Stomach (tissue), 8 donors: ENCODE measurements at regions not wholly inside any gene's neighbourhood (a gene's known extent, or its start where the extent isn't known, plus 50 kb on each side); places are given as distances from the start of the nearest gene placed in this dataset.

Experiments used
- DNase-seq, 2 donors: peaks; one replicate each; pipeline versions ENCODE4 v3.0.0 to v3.0.0-alpha.2; 2013 to 2019
- H3K27ac ChIP-seq, 5 donors: fragments of 200-600 bp in 4 of 5; sonication (generic) in 4 of 5; one replicate each; pipeline ENCODE4 v1.5.1; 2013 to 2019; ENCODE audit warnings: mild to moderate bottlenecking in 1 of 5, moderate library complexity in 1 of 5
- H3K27me3 ChIP-seq, 3 donors: fragments of 200-600 bp; sonication (generic); one replicate each; pipeline ENCODE4 v1.5.1; 2017 to 2019; ENCODE audit warnings: mixed run types in 1 of 3
- H3K36me3 ChIP-seq, 4 donors: fragments of 200-600 bp; sonication (generic); 1 replicate in 3 of 4; 2 replicates in 1 of 4; pipeline ENCODE4 v1.5.1; 2016 to 2019
- H3K4me1 ChIP-seq, 4 donors: fragments of 200-600 bp; sonication (generic); one replicate each; pipeline ENCODE4 v1.5.1; 2016 to 2019
- H3K4me3 ChIP-seq, 4 donors: fragments of 200-600 bp; sonication (generic) in 3 of 4; one replicate each; pipeline ENCODE4 v1.5.1; 2016 to 2019; ENCODE audit warnings: mild to moderate bottlenecking in 1 of 4
- H3K9me3 ChIP-seq, 4 donors: fragments of 200-600 bp; sonication (generic); one replicate each; pipeline ENCODE4 v1.5.1; 2016 to 2019
- EP300 ChIP-seq: sonication (generic); formaldehyde crosslinking; IDR thresholded peaks from one replicate; pipeline ENCODE4 v1.6.1; 2017; ENCODE audit warnings: antibody characterized with exemption
- POLR2A ChIP-seq, 4 donors: fragments of 450-650 bp; IDR thresholded peaks; one replicate each; pipeline ENCODE4 v1.6.1; 2016; ENCODE audit warnings: antibody characterized with exemption in 4 of 4, control low read depth in 2 of 4, mild to moderate bottlenecking in 1 of 4, moderate library complexity in 1 of 4
- POLR2AphosphoS5 ChIP-seq, 3 donors: sonication (generic); formaldehyde crosslinking; IDR thresholded peaks; one replicate each; pipeline ENCODE4 v1.6.1; 2016; ENCODE audit warnings: antibody characterized with exemption in 3 of 3
- WGBS, 5 donors: extraction: QIAGEN DNeasy Blood & Tissue Kit in 3 of 5; methylation state at CpG; one replicate each; pipeline versions ENCODE4 v1.1.5 to v1.1.7; 2013 to 2018; 5-methylcytosine and 5-hydroxymethylcytosine counted together
- intact Hi-C: fragments of 100-400 bp; cut with DNase I; formaldehyde crosslinking; loops from one replicate; pipeline ENCODE4 v1.15.1; 2023; ENCODE audit warnings: low total_unique reads
- TF ChIP-seq, protein P1 (sequence below), 7 experiments: fragments of 450-650 bp in 4 of 7; fragments of 200-600 bp in 3 of 7; sonication (generic) in 3 of 7; IDR thresholded peaks; one replicate each; pipeline ENCODE4 v1.5.1; 2016 to 2019; ENCODE audit warnings: antibody characterized with exemption in 7 of 7, control low read depth in 2 of 7, mild to moderate bottlenecking in 1 of 7
- donor health status: healthy with polysubstance abuse.
- donor health status: Bipolar disorder and iron deficiency.
- donor health status: healthy.

DNA sequence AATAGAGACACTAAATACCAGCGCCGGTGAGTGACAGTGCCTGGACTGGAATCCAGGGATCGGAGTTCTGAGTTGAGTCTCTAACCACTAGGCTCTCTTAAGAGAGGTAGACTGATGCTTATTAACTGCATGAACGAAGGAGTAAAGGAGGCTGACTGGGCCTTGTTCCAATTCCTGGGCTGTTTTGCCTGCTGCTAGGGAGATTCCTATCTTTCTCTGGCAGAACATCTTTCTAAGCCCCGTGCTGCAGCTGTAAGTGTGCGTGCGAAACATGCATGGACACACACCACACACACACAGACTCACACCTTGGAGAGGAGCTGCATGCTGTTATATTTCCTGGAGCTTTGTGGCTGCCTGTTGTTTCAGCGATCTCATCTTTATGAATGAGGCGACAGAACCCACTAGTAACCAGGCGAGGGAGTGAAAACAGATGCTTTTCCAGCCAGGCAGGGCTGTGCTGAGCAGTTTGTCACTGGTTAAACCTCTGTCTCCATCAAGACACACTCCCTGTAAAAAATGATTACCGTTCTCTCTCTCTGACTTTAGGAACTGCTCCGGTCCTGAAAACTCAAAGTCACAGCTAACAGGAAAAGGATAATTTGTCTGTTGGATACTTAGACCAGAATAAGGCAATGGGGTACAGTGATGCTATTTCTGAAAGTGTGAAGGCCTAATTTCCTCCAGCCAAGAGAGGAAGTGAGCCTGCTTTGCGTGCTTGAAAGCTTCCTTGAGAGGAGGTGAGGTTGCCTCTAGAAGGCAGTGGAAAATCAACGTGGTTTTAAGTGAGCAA lies 157.4 kb upstream of the ZNF217 start:
- peak overlapping the region; percentile 10 to 76 (median 71) for H3K27ac ChIP-seq
- H3K36me3 ChIP-seq, result no peaks in the 10 kb centered on the region
- 46 to 65% (median 56%) methylated on average over 14 of the region's 14 CpGs for WGBS, 5 donors
- intact Hi-C loops, result no loop called here
- peaks cover 13 to 40% (median 27%) of the 10 kb centered on the region in 4 donors for H3K4me1 ChIP-seq
- peak; percentile 25 to 83 for DNase-seq
- no peaks in the 10 kb centered on the region for H3K27me3 ChIP-seq
- no peaks in the 10 kb centered on the region for H3K9me3 ChIP-seq
- no peak overlapping the region for H3K4me3 ChIP-seq
- TF ChIP-seq, protein P1, sequence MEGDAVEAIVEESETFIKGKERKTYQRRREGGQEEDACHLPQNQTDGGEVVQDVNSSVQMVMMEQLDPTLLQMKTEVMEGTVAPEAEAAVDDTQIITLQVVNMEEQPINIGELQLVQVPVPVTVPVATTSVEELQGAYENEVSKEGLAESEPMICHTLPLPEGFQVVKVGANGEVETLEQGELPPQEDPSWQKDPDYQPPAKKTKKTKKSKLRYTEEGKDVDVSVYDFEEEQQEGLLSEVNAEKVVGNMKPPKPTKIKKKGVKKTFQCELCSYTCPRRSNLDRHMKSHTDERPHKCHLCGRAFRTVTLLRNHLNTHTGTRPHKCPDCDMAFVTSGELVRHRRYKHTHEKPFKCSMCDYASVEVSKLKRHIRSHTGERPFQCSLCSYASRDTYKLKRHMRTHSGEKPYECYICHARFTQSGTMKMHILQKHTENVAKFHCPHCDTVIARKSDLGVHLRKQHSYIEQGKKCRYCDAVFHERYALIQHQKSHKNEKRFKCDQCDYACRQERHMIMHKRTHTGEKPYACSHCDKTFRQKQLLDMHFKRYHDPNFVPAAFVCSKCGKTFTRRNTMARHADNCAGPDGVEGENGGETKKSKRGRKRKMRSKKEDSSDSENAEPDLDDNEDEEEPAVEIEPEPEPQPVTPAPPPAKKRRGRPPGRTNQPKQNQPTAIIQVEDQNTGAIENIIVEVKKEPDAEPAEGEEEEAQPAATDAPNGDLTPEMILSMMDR (IDR thresholded peaks at IDR 0.05), result no peak
- TF ChIP-seq EP300, result no peak
- TF ChIP-seq POLR2A (IDR thresholded peaks at IDR 0.05), result no peak
- no peak for TF ChIP-seq POLR2AphosphoS5 (IDR thresholded peaks at IDR 0.05)

DNA sequence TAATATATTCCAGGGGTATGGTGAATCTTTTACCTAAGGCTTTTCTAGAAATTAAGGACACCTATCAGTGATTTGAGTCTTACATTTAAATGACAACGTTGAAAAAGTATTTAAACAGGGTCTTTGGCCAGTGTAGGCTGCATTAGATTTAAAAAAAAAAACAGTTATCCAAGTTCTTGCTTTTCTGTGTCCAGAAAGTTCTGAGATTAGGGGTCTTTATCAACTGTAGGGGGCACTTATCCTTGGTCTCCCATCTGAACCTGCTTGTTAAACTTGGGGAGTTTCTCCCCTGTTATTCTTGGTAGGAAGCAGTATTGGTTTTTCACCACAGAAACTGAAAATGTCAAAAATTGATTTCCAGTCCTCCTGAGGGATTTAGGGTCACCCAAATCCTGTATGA lies 155.9 kb upstream of the ZNF217 start:
- TF ChIP-seq POLR2A (IDR thresholded peaks at IDR 0.05) (no peak), POLR2AphosphoS5 (IDR thresholded peaks at IDR 0.05) (no peak), EP300 (no peak)
- TF ChIP-seq, protein P1 (IDR thresholded peaks at IDR 0.05), result no peak
- Histone ChIP-seq H3K27me3 (no peaks in the 10 kb centered on the region), H3K9me3 (no peaks in the 10 kb centered on the region), H3K27ac (no peak overlapping the region), H3K4me1 (peaks cover 13 to 38% (median 24%) of the 10 kb centered on the region in 4 donors), H3K36me3 (no peaks in the 10 kb centered on the region), H3K4me3 (no peak overlapping the region)
- DNase-seq, result no peak
- intact Hi-C loops, result no loop called here
- whole genome bisulfite sequencing, 5 donors, result 43 to 50% (median 49%) methylated on average over 1 of the region's 1 CpG

DNA sequence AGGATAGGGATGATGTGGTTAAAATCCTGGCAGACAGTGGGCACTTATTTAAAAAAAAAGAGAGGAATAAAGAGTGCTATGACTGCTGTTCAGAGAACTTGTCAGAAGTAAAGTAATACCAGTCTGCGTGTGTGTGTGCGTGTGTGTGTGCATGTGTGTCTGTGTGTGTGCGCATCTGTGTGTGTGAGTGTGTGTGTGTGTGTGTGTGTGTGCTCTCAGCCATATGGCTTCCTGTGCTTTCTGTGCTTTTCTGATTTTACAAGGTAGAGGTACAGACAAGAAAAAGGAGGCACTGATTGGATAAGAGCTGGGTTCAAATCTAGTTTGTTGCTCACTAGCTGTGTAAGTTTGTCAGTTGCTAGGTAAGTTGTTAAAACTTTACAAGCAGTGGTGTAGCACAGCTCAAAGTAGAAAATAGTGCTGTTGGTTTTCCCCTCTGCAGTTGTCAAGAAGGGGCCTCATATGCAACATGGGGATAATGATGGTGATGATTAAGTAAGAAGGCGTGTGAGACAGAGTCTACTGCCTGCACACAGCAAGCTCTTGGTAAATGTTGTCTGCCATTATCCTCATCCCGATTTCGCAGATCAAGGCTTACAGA lies 155.3 kb upstream of the ZNF217 start:
- Histone ChIP-seq H3K4me1 (peaks cover 13 to 32% (median 22%) of the 10 kb centered on the region in 4 donors), H3K27ac (no peak overlapping the region), H3K4me3 (no peak overlapping the region), H3K9me3 (no peaks in the 10 kb centered on the region), H3K27me3 (no peaks in the 10 kb centered on the region), H3K36me3 (no peaks in the 10 kb centered on the region)
- TF ChIP-seq EP300 (no peak), POLR2AphosphoS5 (IDR thresholded peaks at IDR 0.05) (no peak), POLR2A (IDR thresholded peaks at IDR 0.05) (no peak)
- TF ChIP-seq, protein P1 (IDR thresholded peaks at IDR 0.05), result no peak
- 72 to 94% (median 77%) methylated on average over 6 of the region's 6 CpGs for WGBS, 5 donors
- intact Hi-C loops, result no loop called here
- no peak for DNase-seq

DNA sequence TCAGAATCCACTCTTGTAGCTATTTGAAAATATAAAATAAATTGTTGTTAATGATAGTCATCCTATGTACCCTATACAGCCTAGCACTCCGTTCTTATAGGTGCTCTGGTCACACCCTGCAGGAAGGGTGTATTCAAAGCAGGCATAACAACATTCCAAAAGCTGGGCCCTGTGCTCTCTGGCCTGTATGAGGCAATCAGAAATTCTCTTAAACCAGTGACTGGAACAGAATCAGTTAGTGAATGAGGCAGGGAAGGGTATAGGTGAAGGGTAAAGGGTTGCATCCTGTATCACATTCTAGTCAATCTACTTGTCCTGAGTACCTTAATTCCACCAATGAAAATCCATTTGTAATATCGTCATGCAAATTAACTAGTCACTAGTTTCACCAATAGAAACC lies 154.5 kb upstream of the ZNF217 start:
- Histone ChIP-seq H3K4me1 (peaks cover 13 to 26% (median 20%) of the 10 kb centered on the region in 4 donors), H3K9me3 (no peaks in the 10 kb centered on the region), H3K4me3 (no peak overlapping the region), H3K36me3 (no peaks in the 10 kb centered on the region), H3K27me3 (no peaks in the 10 kb centered on the region), H3K27ac (no peak overlapping the region)
- TF ChIP-seq EP300, result no peak
- TF ChIP-seq, protein P1 (IDR thresholded peaks at IDR 0.05), result no peak
- TF ChIP-seq POLR2A (IDR thresholded peaks at IDR 0.05), result no peak
- TF ChIP-seq POLR2AphosphoS5 (IDR thresholded peaks at IDR 0.05), result no peak
- WGBS, 5 donors, result 66 to 80% (median 71%) methylated on average over 2 of the region's 2 CpGs
- DNase-seq, result peak in 1 of 2 donors; percentile 78
- intact Hi-C loops, result no loop called here
